ENCODE measurements at regions not wholly inside any gene's neighbourhood (a gene's known extent, or its start where the extent isn't known, plus 50 kb on each side); places are given as distances from the start of the nearest gene placed in this dataset.

- intact Hi-C loops (cut with micrococcal nuclease) = no loop called here
- Mint-ChIP-seq H3K9me3 (peaks cover 0 to 2% of the 10 kb centered on the region in 2 donors), H3K27me3 (ENCODE audit: low read depth in 2 of 2) (peaks cover 0 to 2% of the 10 kb centered on the region in 2 donors), H3K4me1 (no peaks in the 10 kb centered on the region), H3K27ac (no peak overlapping the region), H3K4me3 (no peak overlapping the region), H3K36me3 (no peaks in the 10 kb centered on the region)
- Histone ChIP-seq H3K27ac (ENCODE audit: low read length) (no peak overlapping the region), H3K9me3 (ENCODE audit: control insufficient read depth, insufficient read depth, low read length) (no peaks in the 10 kb centered on the region), H3K27me3 (ENCODE audit: control insufficient read depth, insufficient read depth, low read length) (no peaks in the 10 kb centered on the region), H3K4me3 (ENCODE audit: low read length) (no peak overlapping the region), H3K36me3 (ENCODE audit: control insufficient read depth, insufficient read depth, low read length) (no peaks in the 10 kb centered on the region), H3K4me1 (ENCODE audit: control insufficient read depth, insufficient read depth, low read length) (no peaks in the 10 kb centered on the region)
- ATAC-seq (no peak), DNase-seq (no peak)
- 96% methylated on average over 1 of the region's 2 CpGs for WGBS (ENCODE audit: insufficient coverage)
- TF ChIP-seq CTCF (IDR thresholded peaks at IDR 0.05) = no peak
Measured at GRCh38 chr3:59663076-59663850, 613.4 kb upstream of the CFAP20DC start.

- ATAC-seq (no peak), DNase-seq (no peak)
- no peaks in the 10 kb centered on the region for H3K27me3 ChIP-seq (ENCODE audit: control insufficient read depth, insufficient read depth, low read length)
- H3K27me3 Mint-ChIP-seq (ENCODE audit: low read depth in 2 of 2) = peaks cover 0 to 2% of the 10 kb centered on the region in 2 donors
- H3K36me3 Mint-ChIP-seq = no peaks in the 10 kb centered on the region
- H3K27ac Mint-ChIP-seq = no peak overlapping the region
- no peaks in the 10 kb centered on the region for H3K4me1 ChIP-seq (ENCODE audit: control insufficient read depth, insufficient read depth, low read length)
- WGBS (ENCODE audit: insufficient coverage) = 93% methylated on average over 8 of the region's 9 CpGs
- no peak overlapping the region for H3K4me3 ChIP-seq (ENCODE audit: low read length)
- peaks cover 0 to 2% of the 10 kb centered on the region in 2 donors for H3K9me3 Mint-ChIP-seq
- no peaks in the 10 kb centered on the region for H3K4me1 Mint-ChIP-seq
- H3K27ac ChIP-seq (ENCODE audit: low read length) = no peak overlapping the region
- no peak for TF ChIP-seq CTCF (IDR thresholded peaks at IDR 0.05)
- H3K36me3 ChIP-seq (ENCODE audit: control insufficient read depth, insufficient read depth, low read length) = no peaks in the 10 kb centered on the region
- intact Hi-C loops (cut with micrococcal nuclease) = no loop called here
- no peaks in the 10 kb centered on the region for H3K9me3 ChIP-seq (ENCODE audit: control insufficient read depth, insufficient read depth, low read length)
- no peak overlapping the region for H3K4me3 Mint-ChIP-seq
Measured at GRCh38 chr3:59660852-59661625, 611.2 kb upstream of the CFAP20DC start.

GRCh38 chr3:59660376-59660775, 610.6 kb upstream of the CFAP20DC start:
- Histone ChIP-seq H3K36me3 (ENCODE audit: control insufficient read depth, insufficient read depth, low read length) (no peaks in the 10 kb centered on the region), H3K4me3 (ENCODE audit: low read length) (no peak overlapping the region), H3K27me3 (ENCODE audit: control insufficient read depth, insufficient read depth, low read length) (no peaks in the 10 kb centered on the region), H3K27ac (ENCODE audit: low read length) (no peak overlapping the region), H3K9me3 (ENCODE audit: control insufficient read depth, insufficient read depth, low read length) (no peaks in the 10 kb centered on the region), H3K4me1 (ENCODE audit: control insufficient read depth, insufficient read depth, low read length) (no peaks in the 10 kb centered on the region)
- H3K9me3 Mint-ChIP-seq = peaks cover 0 to 2% of the 10 kb centered on the region in 2 donors
- no peaks in the 10 kb centered on the region for H3K36me3 Mint-ChIP-seq
- intact Hi-C loops (cut with micrococcal nuclease) = no loop called here
- 90% methylated on average over 1 of the region's 1 CpG for WGBS (ENCODE audit: insufficient coverage)
- peaks cover 0 to 2% of the 10 kb centered on the region in 2 donors for H3K27me3 Mint-ChIP-seq (ENCODE audit: low read depth in 2 of 2)
- ATAC-seq (no peak), DNase-seq (no peak)
- H3K4me3 Mint-ChIP-seq = no peak overlapping the region
- no peak overlapping the region for H3K27ac Mint-ChIP-seq
- TF ChIP-seq CTCF (IDR thresholded peaks at IDR 0.05) = no peak
- no peaks in the 10 kb centered on the region for H3K4me1 Mint-ChIP-seq
